ENCODE measurements at regions not wholly inside any gene's neighbourhood (a gene's known extent, or its start where the extent isn't known, plus 50 kb on each side); places are given as distances from the start of the nearest gene placed in this dataset.

DNA sequence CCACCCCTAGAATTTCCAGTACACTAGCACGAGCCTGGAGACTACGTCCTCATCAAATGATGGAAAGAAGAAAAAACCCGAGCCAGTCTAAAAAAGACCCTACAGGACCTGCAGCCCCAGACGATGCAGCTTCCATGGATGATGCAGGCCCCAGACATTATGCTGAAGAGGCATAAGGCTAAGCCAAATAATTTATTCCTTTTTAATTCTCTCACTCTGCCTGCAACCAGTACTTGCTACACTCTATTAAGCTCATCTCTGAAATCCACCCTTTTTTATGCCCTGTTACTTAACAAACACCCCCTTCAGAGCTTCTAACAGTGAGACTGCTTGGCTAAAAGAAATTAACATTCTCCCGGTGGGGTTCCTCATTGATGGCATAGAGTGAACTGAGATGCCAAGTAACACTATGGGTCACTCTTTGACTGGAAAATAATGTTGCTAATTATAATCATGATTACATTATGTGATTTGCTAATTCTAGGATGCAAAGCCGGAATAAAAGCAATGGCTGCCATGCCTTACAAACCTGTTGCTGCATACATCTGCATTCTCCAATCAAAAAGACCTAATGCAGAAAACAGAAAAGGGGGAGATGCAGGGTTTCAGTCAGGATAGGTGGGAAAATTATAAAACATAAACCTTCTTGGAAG, 1462.4 kb downstream of the UQCRFS1 start:
- H3K4me3 Mint-ChIP-seq = no peak overlapping the region
- H3K27me3 Mint-ChIP-seq = no peaks in the 10 kb centered on the region
- no peaks in the 10 kb centered on the region for H3K9me3 Mint-ChIP-seq (ENCODE audit: low read depth)
- ATAC-seq (no peak), DNase-seq (no peak)
- peaks cover 2% of the 10 kb centered on the region for H3K4me1 Mint-ChIP-seq
- CTCF ChIA-PET = no interaction called here
- H3K27ac Mint-ChIP-seq = no peak overlapping the region
- peaks cover 1% of the 10 kb centered on the region for H3K36me3 Mint-ChIP-seq

DNA sequence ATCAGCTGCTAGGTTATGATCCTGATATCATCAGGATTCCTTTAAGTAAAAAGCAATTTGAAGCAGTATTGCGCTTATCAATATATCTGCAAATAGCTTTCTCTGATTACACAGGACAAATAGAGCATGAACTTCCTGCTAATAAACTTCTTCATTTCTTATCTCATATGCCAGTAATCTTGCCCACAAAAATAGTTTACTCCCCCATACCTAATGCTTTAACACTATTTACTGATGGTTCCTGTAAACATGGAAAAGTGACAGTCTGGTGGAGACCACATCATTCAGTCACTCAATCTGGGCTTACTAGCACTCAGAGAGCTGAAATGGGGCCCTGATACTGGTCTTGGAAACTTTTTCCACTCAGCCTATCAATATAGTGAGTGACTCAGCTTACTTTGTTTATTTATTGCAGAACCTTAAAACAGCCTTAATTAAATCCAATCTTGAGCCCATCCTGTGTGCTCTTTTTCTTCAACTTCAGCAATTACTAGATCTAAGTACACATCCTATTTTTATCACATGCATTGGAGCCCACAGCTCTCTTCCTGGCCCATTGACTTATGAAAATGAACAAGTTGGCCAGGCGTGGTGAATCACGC, 1464.3 kb downstream of the UQCRFS1 start:
- Mint-ChIP-seq H3K4me1 (peaks cover 2% of the 10 kb centered on the region), H3K9me3 (ENCODE audit: low read depth) (no peaks in the 10 kb centered on the region), H3K36me3 (peaks cover 1% of the 10 kb centered on the region), H3K27me3 (no peaks in the 10 kb centered on the region), H3K4me3 (no peak overlapping the region), H3K27ac (no peak overlapping the region)
- DNase-seq (no peak), ATAC-seq (no peak)
- CTCF ChIA-PET = interaction anchor here (0.6 kb wide), 1 partner anchor 171 kb away, joined by 3 read pairs; no protein-coding TSS in a partner anchor

DNA sequence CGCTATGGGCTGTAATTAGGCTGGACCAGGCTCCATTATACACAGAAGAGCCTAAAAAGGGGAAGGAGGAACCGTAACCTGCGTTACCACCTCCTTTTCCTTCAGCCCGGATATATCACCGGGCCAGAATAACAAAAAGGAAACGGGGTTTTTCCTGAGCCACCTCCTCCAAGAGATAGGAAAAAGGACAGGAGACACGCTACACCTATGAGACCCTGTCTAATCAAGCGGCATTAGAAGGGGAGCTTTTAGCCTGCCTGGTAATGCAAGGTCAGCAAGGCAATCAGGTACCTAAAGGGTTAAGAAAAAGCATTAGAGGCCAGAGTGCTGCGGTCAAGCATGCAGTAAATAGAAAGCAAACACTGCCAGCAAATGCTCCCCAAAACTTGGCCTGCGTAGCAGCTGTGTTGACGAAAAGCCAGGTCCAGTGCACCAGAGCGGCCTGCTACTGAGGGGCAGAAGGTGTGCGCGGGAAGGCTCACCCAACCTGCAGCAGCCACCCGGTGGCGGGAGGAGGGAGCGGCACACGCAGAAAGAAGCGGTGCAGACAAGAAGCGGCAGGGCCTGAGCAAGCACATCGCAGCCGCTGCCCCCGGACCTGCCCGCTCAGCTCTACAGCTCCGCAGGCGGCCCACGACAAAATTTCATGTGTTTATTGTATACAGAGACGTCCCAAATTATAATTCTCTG, 1466.1 kb downstream of the UQCRFS1 start:
- no peak overlapping the region for H3K4me3 Mint-ChIP-seq
- H3K4me1 Mint-ChIP-seq = peaks cover 2% of the 10 kb centered on the region
- ATAC-seq (no peak), DNase-seq (peak; percentile 40)
- CTCF ChIA-PET = no interaction called here
- no peaks in the 10 kb centered on the region for H3K27me3 Mint-ChIP-seq
- H3K36me3 Mint-ChIP-seq = peaks cover 1% of the 10 kb centered on the region
- no peak overlapping the region for H3K27ac Mint-ChIP-seq
- peaks cover 2% of the 10 kb centered on the region for H3K9me3 Mint-ChIP-seq (ENCODE audit: low read depth)

DNA sequence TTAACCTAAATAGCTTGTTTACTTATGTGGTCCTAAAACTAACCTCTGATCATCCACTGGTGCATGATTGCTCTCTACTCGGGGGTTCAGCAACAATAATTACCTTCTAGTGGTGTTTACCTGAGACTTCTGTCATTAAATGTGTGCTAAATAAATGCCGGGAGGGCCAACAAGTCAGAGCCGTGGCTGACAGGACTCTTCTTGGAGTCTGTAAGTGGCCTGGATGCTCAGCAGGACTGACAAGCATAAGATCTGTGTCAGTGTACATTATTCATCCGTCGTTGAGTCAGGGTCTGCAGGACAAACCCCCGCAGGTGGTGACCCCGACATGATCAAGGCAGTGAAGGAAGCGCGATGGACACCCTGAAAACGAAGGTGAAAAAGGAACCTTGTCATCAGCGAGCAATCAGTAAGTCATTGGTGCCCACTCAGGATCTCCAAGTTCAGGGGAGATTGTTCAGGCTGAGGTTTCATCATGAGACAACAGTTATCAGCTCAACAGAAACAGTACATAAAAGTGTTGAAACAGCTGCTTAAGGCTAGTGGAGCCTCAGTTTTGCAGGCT, 1466.9 kb downstream of the UQCRFS1 start:
- Mint-ChIP-seq H3K4me1 (peaks cover 2% of the 10 kb centered on the region), H3K36me3 (peaks cover 1% of the 10 kb centered on the region), H3K27ac (no peak overlapping the region), H3K27me3 (no peaks in the 10 kb centered on the region), H3K4me3 (no peak overlapping the region), H3K9me3 (ENCODE audit: low read depth) (peaks cover 2% of the 10 kb centered on the region)
- DNase-seq (peak; percentile 4), ATAC-seq (no peak)
- CTCF ChIA-PET = no interaction called here

DNA sequence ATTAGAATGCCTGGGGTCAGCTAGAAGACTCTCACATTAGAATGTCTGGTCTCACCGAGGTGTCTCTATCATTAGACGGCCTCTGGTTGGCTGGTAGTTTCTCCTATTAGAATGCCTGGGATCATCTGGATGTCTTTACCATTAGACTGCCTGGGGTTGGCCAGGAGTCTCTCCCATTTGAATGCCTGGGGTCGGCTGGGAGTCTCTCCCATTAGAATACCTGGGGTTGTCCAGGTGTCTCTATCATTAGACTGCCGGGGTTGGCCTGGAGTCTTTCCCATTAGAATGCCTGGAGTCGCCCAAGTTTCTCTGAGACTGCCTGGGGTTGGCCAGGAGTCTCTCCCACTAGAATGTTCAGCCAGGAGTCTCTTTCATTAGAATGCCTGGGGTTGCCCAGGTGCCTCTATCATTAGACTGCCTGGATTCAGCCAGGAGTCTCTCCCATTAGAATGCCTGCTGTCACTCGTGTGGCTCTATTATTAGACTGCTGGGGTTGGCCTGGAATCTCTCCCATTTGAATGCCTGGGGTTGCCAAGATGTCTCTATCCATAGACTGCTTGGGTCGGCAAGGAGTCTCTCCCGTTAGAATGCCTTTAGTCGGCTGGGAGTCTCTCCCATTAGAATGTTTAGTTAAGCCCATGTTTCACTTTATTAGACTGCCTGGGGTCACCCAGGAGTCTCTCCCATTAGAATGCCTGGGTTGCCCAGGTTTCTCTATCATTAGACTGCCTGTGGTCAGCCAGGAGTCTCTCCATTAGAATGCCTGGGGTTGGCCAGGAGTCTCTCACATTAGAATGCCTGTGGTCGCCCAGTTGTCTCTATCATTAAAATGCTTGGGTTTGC, 1467.8 kb downstream of the UQCRFS1 start:
- peak; percentile 19 for DNase-seq
- no peak overlapping the region for H3K4me3 Mint-ChIP-seq
- no peak for ATAC-seq
- H3K27ac Mint-ChIP-seq = no peak overlapping the region
- no peaks in the 10 kb centered on the region for H3K27me3 Mint-ChIP-seq
- CTCF ChIA-PET = no interaction called here
- peaks cover 2% of the 10 kb centered on the region for H3K4me1 Mint-ChIP-seq
- peaks cover 2% of the 10 kb centered on the region for H3K9me3 Mint-ChIP-seq (ENCODE audit: low read depth)
- H3K36me3 Mint-ChIP-seq = peaks cover 1% of the 10 kb centered on the region

DNA sequence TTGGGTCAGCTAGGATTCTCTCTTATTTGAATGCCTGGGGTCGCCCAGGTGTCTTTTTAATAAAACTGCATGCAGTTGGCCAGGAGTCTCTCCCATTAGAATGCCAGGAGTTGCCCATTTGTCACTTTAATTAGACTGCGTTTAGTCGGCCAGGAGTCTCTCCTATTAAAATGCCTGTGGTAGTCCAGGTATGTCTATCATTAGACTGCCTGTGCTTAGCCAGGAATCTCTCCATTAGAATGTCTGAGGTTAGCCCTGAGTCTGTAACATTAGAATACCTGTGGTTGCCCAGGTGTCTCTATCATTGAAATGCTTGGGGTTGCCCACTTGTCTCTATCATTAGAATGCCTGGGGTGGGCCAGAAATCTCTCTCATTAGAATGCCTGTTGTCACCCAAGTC, 1470.9 kb downstream of the UQCRFS1 start:
- no peak overlapping the region for H3K27ac Mint-ChIP-seq
- DNase-seq (no peak), ATAC-seq (no peak)
- peaks cover 2% of the 10 kb centered on the region for H3K4me1 Mint-ChIP-seq
- CTCF ChIA-PET = no interaction called here
- H3K27me3 Mint-ChIP-seq = no peaks in the 10 kb centered on the region
- H3K4me3 Mint-ChIP-seq = no peak overlapping the region
- peaks cover 2% of the 10 kb centered on the region for H3K9me3 Mint-ChIP-seq (ENCODE audit: low read depth)
- H3K36me3 Mint-ChIP-seq = peaks cover 3% of the 10 kb centered on the region

DNA sequence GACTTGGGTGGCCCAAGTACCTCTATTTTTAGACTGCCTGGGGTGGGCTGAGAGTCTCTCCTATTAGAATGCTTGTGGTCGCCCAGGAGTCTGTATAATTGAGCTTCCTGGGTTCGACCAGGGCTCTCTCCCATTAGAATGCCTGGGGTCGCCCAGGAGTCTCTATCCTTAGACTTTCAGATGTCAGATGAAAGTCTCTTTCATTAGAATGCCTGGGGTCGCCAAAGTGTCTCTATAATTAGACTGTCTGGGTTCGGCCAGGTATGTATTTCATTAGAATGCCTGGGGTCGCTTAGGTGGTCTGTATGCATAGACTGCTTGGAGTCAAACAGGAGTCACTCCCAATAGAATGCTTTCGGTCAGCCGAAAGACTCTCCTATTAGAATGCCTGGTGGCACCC, 1471.7 kb downstream of the UQCRFS1 start:
- CTCF ChIA-PET = no interaction called here
- Mint-ChIP-seq H3K27me3 (no peaks in the 10 kb centered on the region), H3K27ac (no peak overlapping the region), H3K4me3 (no peak overlapping the region), H3K4me1 (no peaks in the 10 kb centered on the region), H3K9me3 (ENCODE audit: low read depth) (peaks cover 7% of the 10 kb centered on the region), H3K36me3 (peaks cover 3% of the 10 kb centered on the region)
- ATAC-seq (no peak), DNase-seq (no peak)

DNA sequence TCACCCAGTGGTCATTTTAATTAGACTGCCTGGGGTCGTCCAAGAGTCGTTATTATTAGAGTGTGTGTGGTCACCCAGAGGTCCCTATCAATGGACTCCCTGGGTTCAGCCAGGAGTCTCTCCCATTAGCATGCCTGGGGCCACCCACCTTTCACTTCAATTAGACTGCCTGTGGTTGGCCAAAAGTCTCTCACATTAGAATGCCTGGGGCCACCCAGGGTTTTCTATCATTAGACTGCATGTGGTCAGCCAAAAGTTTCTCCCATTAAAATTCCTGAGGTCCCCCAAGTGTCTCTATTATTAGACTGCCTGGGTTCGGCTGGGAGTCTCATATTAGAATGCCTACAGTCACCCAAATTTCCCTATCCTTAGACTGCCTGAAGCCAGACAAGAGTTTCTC, 1472.6 kb downstream of the UQCRFS1 start:
- peaks cover 1% of the 10 kb centered on the region for H3K36me3 Mint-ChIP-seq
- CTCF ChIA-PET = no interaction called here
- no peaks in the 10 kb centered on the region for H3K27me3 Mint-ChIP-seq
- ATAC-seq (no peak), DNase-seq (no peak)
- H3K27ac Mint-ChIP-seq = no peak overlapping the region
- H3K4me1 Mint-ChIP-seq = no peaks in the 10 kb centered on the region
- H3K9me3 Mint-ChIP-seq (ENCODE audit: low read depth) = peaks cover 8% of the 10 kb centered on the region
- H3K4me3 Mint-ChIP-seq = no peak overlapping the region

DNA sequence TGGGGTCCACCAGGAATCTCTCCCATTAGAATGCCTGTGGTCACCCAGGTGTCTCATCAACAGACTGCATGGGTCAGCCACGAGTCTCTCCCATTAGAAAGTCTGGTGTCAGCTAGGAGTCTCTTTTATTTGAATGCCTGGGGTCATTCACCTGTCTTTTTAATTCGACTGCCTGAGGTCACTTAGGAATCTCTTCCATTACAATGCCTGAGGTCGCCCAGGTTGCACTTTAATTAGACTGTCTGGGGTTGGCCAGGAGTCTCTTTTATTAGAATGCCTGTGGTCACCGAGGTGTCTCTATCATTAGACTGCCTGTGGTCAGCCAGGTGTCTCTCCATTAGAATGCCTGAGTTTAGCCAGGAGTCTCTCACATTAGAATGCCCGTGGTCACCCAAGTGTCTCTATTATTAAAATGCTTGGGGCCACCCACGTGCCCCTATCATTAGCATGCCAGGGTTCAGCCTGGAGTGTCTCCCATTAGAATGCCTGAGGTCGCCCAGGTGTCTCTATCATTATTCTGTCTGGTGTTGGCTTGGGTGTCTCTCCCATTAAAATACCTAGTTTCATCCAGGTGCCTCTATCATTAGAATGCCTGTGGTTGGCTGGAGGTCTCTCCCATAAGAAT, 1474.3 kb downstream of the UQCRFS1 start:
- H3K27me3 Mint-ChIP-seq = no peaks in the 10 kb centered on the region
- H3K36me3 Mint-ChIP-seq = peaks cover 1% of the 10 kb centered on the region
- no peak for DNase-seq
- no peaks in the 10 kb centered on the region for H3K4me1 Mint-ChIP-seq
- no peak for ATAC-seq
- CTCF ChIA-PET = no interaction called here
- H3K27ac Mint-ChIP-seq = no peak overlapping the region
- peaks cover 14% of the 10 kb centered on the region for H3K9me3 Mint-ChIP-seq (ENCODE audit: low read depth)
- H3K4me3 Mint-ChIP-seq = no peak overlapping the region

DNA sequence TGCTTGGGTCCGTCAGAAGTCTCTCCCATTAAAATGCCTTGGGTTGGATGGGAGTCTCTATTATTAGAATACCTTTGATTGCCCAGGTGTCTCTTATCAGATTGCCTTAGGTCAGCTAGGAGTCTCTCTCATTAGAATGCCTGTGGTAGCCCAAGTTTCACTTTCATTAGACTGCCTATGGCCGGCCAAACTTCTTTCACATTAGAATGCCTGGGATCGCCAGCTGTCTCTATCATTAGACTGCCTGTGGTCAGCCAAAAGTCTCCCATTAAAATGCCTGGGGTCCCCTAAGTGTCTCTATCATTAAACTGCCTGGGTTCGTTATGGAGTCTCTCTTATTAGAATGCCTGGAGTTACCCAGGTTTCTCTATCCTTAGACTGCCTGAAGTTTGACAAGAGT, 1476.7 kb downstream of the UQCRFS1 start:
- H3K4me1 Mint-ChIP-seq = no peaks in the 10 kb centered on the region
- no peak for ATAC-seq
- H3K36me3 Mint-ChIP-seq = peaks cover 1% of the 10 kb centered on the region
- H3K4me3 Mint-ChIP-seq = no peak overlapping the region
- no peaks in the 10 kb centered on the region for H3K27me3 Mint-ChIP-seq
- H3K9me3 Mint-ChIP-seq (ENCODE audit: low read depth) = peaks cover 12% of the 10 kb centered on the region
- H3K27ac Mint-ChIP-seq = no peak overlapping the region
- DNase-seq = no peak
- CTCF ChIA-PET = no interaction called here

DNA sequence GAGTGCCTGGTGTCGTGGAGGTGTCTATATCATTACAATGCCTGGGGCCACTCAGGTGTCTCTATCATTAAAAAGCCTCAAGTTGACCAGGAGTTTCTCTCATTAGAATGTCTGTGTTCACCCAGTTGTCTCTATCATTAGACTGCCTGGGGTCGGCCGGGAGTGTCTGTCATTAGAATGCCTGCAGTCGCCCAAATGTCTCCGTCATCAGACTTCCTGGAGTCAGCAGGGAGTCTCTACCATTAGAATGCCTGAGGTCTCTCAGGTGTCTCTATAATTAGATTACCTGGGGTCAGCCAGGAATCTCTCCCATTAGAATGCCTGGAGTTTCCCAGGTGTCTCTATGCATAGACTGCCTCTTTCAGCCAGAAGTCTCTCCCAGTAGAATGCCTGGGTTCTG, 1477.6 kb downstream of the UQCRFS1 start:
- no peak overlapping the region for H3K4me3 Mint-ChIP-seq
- DNase-seq (no peak), ATAC-seq (no peak)
- no peaks in the 10 kb centered on the region for H3K4me1 Mint-ChIP-seq
- H3K9me3 Mint-ChIP-seq (ENCODE audit: low read depth) = peaks cover 13% of the 10 kb centered on the region
- no peaks in the 10 kb centered on the region for H3K27me3 Mint-ChIP-seq
- CTCF ChIA-PET = no interaction called here
- peaks cover 2% of the 10 kb centered on the region for H3K36me3 Mint-ChIP-seq
- H3K27ac Mint-ChIP-seq = no peak overlapping the region

DNA sequence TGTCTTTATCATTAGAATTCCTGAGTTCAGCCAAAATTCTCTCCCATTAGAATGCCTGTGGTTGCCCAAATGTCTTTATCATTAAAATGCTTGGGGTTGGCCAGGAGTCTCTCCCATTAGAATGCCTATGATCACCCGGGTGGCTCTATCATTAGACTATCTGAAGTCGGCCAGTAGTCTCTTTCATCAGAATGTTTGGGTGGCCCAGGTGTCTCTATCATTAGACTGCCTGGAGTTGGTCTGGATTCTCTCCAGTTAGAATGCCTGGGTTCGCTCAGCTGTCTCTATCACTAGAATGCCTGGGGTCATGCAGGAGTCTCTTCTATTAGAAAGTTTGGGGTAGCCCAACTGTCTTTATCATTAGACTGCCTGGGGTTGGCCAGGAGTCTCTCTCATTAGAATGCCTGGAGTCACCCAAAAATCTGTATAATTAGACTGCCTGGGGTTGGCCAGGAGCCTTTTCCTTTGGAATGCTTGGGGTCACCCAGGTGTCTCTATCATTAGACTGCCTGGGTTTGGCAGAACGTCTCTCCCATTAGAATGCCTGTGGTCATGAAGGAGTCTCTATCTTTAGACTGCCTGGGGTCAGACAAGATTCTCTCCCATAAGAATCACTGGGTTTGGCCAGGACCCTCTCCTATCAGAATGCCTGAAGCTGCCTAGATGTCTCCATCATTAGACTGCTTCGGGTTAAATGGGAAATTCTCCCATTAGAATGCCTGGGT, 1478.3 kb downstream of the UQCRFS1 start:
- H3K4me1 Mint-ChIP-seq = no peaks in the 10 kb centered on the region
- H3K27me3 Mint-ChIP-seq = no peaks in the 10 kb centered on the region
- peaks cover 4% of the 10 kb centered on the region for H3K36me3 Mint-ChIP-seq
- CTCF ChIA-PET = no interaction called here
- ATAC-seq (no peak), DNase-seq (no peak)
- H3K27ac Mint-ChIP-seq = no peak overlapping the region
- no peak overlapping the region for H3K4me3 Mint-ChIP-seq
- H3K9me3 Mint-ChIP-seq (ENCODE audit: low read depth) = peaks cover 15% of the 10 kb centered on the region
